GM18858 (cell line): ENCODE measurements at regions not wholly inside any gene's neighbourhood (a gene's known extent, or its start where the extent isn't known, plus 50 kb on each side); places are given as distances from the start of the nearest gene placed in this dataset.

Source experiments
- ATAC-seq: cut with Tn5 transposase; IDR thresholded peaks from one replicate; pipeline ENCODE4 v1.9.1; 2021; ENCODE audit not compliant: unreplicated experiment

GRCh38 chrX:40325161-40325560 lies 227.4 kb upstream of the BCOR start:
- ATAC-seq = no peak

GRCh38 chrX:40323977-40324376 lies 226.2 kb upstream of the BCOR start:
- ATAC-seq = no peak

GRCh38 chrX:40320819-40321218 lies 223.1 kb upstream of the BCOR start:
- ATAC-seq = no peak

DNA sequence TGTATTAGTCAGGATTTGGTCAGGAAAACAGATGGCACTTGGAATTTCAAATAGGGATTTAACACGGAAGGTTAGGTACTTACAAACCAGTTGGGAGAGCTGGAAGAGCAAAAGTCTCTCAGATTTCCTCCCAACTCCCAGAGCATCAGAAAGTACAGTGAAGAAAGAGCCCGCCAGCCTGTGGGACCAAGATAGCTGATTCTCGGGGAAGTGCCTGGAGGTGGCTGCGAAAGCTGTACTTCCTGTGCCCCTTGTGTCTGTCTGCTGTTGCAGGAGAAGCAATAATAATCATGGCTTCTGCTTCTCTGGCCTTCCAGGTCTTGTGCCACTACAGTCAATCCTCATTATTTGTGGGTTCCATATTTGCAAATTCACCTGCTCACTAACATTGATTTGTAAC lies 221.0 kb upstream of the BCOR start:
- ATAC-seq = no peak

DNA sequence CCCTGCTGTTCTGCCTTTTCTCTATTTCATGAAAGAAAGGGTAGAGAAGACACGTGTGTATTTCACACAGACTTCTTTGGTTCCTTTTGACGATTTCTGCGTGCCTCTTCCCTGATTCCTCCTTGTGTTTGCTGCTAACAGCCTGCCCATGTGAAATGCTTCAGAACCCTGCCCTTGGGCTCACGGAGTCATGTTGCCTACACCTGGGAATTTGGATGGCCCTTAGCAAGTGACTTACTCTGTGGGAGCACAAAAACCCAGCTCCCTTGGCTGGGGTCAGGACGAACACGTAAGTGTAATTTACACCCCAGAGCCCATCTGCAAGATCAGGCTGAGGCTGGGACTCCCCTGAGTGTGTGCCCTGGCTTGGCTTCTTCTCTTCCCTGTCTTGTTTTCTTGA lies 220.3 kb upstream of the BCOR start:
- no peak for ATAC-seq

DNA sequence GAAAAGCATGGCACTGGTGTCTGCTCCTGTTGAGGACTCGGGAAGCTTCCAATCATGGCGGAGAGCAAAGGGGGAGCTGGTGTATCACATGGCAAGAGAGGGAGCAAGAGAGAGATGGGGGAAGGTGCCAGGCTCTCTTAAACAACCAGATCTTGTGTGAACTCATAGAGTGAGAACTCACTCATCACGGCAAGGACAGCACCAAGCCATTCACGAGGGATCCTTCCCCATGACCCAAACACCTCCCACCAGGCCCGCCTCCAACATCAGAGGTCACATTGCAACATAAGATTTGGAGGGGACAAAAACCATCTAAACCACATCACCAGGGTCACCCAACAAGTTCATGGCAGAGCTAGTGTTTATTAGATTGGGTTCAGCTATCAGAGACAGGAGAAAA lies 218.7 kb upstream of the BCOR start:
- ATAC-seq = no peak

GRCh38 chrX:40314070-40314469 lies 216.3 kb upstream of the BCOR start:
- no peak for ATAC-seq

DNA sequence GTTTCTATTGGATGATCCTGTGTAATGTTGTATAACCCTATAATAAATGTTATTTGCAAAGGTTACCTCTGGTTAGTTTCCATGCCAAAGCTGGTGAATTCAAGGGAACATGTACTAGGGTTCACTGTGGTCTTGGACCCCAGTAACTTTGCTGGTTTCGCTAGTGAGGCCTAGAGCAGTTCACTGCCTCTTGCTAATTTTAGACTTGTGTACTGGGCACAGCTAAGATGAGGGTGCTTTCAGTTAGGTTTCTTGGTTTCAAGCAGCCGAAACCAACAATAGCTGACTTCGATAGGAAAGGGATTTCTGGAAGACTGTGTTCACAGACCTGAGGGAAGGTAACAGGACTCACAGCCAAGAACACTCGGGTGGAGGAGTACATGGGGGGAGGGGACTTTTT lies 215.5 kb upstream of the BCOR start:
- ATAC-seq = no peak

GRCh38 chrX:40310447-40310846 lies 212.7 kb upstream of the BCOR start:
- no peak for ATAC-seq

- no peak for ATAC-seq
Observed at GRCh38 chrX:40310016-40310415, 212.3 kb upstream of the BCOR start.

GRCh38 chrX:40307871-40308270 lies 210.1 kb upstream of the BCOR start:
- ATAC-seq = no peak

DNA sequence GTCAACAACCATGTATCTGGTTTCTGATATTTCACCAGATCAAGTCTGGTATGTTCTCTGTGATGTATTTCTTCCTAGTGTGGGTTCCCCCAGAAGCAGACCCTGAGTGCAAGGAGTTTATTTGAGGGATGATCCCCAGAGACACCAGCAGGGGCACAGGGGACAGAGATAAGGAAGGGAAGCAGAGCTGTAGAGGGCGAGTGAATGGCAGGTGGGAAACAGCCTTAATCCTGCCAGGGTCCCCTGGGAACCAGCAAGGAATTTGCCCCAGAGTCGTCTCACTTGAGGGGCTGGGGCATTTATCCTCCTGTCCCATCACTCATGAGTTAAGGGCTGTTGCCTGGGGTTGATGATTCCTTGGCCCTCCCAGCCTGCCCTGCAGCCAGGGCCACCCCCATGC lies 206.4 kb upstream of the BCOR start:
- ATAC-seq = no peak

- ATAC-seq = no peak
Observed at GRCh38 chrX:40303256-40304077, 205.7 kb upstream of the BCOR start.

GRCh38 chrX:40300286-40300890 lies 202.6 kb upstream of the BCOR start:
- ATAC-seq = no peak

- no peak for ATAC-seq
Observed at GRCh38 chrX:40299641-40300046, 201.9 kb upstream of the BCOR start.

- ATAC-seq = no peak
Observed at GRCh38 chrX:40298572-40299479, 201.1 kb upstream of the BCOR start.

DNA sequence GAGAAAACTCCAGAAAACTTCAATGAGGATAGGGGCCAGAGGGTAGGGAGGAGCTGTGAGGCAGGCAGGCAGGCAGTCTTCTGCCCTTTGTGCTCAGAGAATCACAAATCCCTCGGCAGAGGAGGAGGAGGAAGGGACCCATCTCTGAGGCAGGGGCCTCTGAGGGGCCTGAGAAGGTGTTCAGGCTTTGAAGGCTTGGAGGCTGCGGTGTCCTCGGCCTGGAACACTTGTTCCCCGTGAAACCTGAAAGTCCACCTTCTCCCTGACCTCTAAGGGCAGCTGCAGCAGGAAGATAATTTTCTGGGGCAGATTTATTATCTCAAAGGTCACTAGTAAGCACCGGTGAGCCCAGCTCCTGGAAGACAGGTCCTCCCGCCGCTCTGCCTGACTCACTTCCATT lies 200.3 kb upstream of the BCOR start:
- no peak for ATAC-seq

DNA sequence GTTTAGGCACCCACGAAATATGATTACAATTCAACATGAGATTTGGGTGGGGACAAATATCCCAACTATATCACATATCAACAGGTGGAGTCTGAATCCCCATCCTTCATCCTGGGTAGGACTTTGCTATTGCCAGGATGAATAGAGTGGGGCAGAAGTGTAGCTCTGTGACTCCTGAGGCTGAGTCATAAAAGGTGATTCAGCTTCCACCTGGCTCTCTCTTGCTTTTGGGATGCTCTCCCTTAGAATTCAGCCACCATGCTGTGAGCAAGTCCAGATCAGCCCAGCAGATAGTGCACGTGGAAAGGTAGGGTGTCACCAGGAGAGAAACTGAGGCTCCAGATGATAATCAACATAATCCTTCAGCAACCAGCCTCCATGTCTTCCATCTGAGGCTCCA lies 193.8 kb upstream of the BCOR start:
- no peak for ATAC-seq

DNA sequence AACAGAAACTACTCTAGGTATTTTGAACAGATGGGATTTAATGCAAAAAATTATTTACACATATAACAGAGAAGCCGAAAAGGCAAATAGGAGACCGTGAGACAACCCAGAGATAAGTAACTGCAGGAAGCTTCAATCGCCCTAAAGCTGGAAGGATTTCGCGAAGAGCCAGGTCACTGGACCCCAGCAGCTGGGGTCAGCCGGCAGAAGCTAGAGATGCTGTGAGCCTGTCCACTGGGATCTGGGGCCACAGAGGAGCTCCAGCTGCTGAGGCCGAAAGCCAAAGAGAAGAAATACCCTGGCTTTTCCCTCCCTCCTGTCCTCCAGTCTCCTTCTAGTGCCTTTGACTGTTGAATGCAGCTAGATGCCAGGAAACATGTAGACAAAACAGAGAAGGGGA lies 192.8 kb upstream of the BCOR start:
- ATAC-seq = no peak

GRCh38 chrX:40285876-40286275 lies 188.1 kb upstream of the BCOR start:
- ATAC-seq = no peak

GRCh38 chrX:40284852-40285251 lies 187.1 kb upstream of the BCOR start:
- no peak for ATAC-seq

GRCh38 chrX:40283981-40284380 lies 186.2 kb upstream of the BCOR start:
- ATAC-seq = no peak
